HG02870 (cell line): ENCODE measurements at regions not wholly inside any gene's neighbourhood (a gene's known extent, or its start where the extent isn't known, plus 50 kb on each side); places are given as distances from the start of the nearest gene placed in this dataset.

Experiments used
- ATAC-seq: cut with Tn5 transposase; IDR thresholded peaks from one replicate; pipeline ENCODE4 v1.9.1; 2021; ENCODE audit warnings: mild to moderate bottlenecking, moderate library complexity; ENCODE audit not compliant: unreplicated experiment

DNA sequence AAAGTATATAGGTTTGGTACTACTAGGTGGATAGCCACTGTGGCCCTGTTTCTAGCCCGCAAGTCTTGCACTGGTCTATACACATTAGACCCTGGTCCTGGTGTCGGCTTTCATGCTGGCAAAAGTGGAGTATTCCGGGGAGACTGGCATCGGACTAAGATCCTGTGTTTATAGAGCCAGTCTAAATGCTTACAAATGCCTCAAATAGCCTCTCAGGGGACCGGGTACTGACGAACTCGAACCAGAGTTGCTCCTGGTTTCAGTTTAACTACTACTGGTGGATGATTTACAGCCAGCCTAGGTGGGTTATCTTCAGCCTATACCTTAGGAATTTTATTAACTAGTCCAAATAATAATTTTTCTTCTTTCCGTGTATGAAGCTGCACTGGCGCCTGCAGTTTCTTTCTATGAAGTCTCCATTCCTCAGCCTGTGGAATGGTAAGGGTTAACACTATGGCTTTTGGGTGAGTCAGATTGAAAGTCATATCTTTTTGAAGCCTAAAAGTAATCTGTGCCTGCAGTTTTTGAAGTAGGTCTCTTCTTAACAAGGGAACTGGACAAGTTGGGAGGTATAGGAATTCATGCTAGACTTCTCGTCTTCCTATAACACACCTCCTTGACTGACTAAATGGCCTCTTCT lies 51.3 kb downstream of the OR10H4 start:
- ATAC-seq = no peak

DNA sequence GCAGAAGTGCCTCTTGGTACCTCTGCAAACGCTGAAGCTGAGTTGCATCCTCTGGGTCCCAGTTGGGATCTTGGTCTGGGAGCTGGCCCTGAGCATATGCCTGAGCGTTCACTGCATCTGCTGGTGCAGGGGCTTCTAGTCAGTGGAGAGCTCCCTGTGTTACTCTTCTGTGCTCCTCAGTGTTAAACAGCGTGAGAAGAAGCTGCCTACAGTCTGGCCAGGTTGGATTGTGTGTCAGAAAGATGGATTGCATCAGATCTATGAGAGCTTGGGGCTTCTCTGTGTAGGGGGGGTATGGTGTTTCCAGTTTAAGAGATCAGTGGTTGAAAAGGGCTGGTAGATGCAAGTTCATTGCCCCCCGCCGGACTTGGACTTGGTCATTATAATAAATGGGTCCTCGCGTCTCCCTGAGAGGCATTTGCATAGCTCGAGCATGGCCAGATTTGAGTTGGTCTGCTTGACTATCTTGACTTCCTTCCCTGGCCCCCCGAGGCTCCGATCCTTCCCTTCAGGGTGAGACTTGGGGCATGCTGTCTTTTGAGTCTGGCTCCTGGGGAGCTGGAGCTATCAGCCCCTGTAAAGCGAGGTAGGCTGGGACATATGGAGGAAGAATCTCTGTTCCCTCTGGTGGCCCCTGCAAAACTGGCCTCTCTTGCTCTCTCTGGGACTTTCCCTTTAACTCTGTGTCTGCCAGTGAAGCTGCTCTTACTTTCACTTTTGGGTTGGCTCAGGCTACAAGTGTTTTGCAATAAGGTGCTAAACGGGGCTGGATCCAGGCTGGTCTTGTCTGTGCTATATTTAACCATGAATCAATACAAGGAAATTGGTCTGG lies 52.9 kb downstream of the OR10H4 start:
- ATAC-seq = peak; percentile 53

DNA sequence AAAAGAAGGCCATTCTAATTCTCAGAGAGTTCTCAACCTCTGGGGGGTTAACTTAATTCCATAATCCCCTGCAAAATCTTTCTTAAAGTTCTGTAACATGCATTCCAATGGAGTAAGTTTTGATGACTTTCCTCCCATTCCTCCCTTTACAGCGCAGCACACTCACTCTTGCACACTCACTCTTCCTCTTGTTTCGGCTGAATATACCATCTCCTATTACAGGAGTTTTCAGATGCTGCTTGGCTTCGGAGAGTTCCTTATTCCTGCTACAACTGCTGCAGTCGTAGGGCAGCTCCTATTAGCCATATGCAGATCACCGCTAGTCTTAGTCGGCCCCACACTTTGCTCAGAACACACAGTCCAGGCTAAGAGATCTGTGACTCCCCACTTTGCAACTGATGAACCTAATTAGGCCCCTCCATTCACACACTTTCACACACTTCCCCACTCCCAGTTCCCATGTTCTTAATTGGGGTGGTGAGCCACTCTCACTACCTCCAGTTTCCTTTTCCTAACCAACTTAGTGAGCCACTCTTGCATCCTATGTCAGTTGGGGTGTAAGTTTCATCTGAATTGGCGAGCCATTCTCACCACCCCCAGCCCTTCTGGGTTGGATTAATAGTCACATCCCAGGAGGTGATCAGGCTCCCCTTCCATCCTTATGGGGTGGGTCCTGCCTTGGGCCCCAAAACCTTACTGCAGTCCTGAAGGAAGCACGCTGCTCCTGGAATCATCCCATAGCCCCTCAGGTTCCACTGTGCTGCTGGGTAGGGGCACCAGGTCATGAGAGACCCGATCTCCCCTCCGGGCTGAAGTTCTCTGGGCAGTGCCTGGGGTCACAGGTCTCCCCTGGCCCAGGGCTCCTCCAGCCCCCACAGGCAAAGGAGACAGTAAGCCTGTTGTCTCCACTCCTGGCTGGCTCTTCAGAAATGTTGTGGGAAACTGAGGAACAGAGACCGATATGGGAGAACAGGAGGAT lies 53.9 kb downstream of the OR10H4 start:
- no peak for ATAC-seq

DNA sequence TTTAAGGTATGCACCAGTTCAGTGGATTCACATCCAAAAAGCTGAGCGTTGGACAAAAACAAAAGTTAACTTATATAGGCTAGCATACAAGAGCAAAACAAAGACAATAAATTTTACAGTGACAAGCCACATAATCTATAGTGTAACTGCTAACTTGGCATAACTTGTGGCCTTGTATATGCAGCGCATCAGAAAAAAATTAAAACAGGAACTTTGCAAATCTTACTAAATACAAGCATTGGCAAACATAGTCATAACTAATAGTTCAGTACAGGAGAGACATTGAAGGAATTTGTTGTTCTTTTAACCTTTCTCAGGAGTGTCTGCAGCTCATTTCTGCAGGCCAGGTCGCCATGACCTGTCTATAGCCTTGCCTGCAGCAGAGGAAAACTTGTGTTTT lies 54.6 kb downstream of the OR10H4 start:
- no peak for ATAC-seq

DNA sequence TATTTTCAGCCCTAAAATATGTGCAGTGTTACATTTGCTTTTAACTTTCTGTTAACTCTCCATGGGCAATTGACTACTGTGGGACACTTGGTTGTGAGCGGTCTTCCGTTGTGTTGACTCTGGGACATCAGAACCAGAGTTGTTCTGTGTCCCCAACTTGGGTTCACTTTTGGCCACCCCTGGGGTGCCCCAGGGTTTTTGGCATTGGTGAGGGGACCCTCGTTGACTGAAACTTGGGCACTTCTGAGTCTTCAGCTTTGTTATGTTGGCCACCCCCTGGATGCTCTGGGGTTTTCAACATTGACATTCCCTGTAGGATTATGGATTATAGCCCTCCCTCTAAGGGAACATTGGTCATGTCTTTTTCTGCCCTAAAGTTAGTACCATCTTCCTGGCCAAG lies 57.1 kb downstream of the OR10H4 start:
- ATAC-seq = no peak

DNA sequence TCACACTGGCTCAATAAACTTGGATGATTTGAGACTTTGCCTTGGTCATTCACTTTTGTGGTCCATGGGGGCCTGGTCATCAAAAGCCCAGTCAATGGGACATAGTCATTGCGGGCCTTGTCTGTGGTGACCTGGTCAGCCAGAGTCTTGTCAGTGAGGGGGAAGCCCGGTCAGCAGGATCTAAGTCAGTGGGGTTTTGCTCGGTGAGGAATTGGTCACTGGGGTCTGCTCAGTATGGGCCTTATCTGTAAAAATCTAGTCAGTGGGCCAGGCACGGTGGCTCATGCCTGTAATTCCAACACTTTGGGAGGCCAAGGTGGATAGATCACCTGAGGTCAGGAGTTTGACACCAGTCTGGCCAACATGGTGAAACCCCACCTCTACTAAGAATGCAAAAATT lies 63.7 kb upstream of the TPM4 start:
- ATAC-seq = no peak

DNA sequence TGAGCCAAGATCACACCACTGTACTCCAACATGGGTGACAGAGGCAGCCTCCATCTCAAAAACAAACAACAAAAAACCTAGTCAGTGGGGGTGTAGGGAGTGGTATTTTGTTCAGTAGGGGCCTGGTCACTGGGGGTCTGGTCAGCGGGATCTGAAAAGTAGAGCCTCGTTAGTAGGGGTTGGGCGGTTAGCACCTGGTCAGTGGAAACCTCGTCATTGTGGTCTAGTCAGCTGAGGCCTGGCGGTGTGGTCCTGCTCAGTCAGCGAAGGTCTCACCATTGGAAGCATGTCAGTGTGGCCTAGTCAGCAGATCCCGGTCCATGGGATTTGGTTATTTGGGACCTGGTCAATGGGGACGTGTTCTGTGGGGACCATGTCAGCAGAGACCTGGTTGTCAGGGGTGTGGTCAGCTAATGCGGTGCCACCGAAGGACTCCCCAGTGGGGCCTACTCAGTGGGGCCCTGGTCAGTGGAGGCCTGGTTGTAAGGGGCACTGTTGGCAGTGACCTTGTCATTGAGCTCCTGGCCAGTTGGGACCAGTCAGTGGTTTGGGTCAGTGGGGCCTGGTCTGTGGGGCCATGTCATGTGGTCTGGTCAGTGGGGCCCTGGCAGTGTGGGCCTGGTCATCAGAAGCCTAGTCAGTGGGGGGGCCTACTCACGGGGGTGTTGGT lies 63.0 kb upstream of the TPM4 start:
- no peak for ATAC-seq

DNA sequence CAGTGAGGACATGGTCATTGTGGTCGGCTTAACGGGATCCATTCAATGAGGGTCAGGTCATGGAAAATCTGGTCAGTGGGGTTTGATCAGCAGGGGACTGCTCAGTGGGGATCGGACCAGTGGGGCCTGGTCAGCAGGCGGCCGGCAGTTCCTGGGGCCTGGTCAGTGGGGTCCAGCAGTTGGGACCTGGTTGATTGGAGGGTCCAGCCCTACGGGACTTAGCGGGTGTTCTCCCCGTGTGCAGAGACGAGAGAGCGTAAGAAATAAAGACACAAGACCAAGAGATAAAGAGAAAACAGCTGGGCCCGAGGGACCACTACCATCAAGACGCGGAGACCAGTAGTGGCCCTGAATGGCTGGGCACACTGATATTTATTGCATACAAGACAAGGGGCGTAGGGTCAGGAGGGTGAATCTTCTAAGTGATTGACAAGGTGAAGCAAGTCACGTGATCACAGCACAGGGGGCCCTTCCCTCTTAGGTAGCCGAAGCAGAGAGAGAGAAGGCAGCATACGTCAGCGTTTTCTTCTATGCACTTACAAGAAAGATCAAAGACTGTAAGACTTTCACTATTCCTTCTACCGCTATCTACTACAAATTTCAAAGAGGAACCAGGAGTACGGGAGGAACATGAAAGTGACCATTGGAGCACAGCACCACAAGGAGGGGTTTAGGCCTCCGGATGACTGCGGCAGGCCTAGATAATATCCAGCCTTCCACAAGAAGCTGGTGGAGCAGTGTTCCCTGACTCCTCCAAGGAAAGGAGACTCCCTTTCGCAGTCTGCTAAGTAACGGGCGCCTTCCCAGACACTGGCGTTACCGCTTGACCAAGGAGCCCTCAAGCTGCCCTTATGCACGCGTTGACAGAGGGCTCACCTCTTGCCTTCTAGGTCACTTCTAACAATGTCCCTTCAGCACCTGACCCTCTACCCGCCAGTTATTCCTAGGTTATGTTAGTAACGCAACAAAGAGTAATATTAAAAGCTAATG lies 62.1 kb upstream of the TPM4 start:
- no peak for ATAC-seq

DNA sequence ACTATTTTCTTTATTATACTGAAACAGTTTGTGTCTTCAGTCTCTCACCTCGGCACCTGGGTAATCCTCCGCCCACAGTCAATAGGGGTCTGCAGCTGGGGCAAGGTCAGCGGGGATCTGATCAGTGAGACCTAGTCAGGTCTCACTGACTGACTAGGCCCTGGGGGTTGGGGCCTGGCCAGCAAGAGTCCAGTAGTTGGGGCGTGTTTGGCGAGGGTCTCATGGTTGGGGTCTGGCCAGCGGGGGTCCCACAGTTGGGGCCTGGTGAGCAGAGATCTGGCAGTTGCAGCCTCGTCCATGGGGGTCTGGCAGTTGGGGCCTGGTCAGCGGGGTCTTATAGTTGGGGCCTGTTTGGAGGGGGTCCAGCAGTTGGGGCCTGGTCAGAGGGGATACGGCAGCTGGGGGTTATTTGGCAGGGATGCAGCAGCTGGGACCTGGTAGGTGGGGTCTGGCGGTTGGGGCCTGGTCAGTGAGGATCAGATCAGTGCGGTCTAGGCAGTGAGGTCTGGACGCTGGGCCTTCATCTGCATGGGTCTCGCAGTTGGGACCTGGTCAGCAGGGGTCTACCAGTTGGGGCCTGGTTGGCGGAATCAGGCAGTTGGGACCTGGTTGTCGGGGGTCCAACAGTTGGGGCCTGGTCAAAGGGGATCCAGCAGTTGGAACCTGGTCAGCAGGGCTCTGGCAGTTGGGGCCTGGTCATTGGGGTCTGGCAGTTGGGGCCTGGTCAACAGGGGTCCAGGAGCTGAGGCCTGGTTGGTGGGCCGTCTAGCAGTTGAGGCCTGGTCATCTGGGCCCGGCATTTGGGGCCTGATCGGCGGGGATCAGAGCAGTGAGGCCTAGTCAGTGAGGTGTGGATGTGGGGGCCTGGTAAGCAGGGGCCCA lies 61.1 kb upstream of the TPM4 start:
- no peak for ATAC-seq

DNA sequence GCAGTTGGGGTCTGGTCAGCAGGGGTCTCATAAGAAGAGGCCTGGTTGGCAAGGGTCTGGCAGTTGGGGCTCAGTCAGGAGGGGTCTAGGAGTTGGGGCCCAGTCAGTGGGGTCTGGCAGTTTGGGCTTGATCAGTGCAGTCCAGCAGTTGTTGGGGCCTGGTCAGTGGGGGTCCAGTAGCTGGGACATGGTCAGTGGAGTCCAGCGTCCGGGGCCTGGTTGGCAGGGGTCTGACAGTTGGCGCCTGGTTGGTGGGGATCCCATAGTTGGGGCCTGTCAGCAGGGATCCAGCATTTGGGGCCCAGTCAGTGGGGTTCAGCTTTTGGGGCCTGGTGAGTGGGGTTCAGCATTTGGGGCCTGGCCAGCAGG lies 60.5 kb upstream of the TPM4 start:
- no peak for ATAC-seq

DNA sequence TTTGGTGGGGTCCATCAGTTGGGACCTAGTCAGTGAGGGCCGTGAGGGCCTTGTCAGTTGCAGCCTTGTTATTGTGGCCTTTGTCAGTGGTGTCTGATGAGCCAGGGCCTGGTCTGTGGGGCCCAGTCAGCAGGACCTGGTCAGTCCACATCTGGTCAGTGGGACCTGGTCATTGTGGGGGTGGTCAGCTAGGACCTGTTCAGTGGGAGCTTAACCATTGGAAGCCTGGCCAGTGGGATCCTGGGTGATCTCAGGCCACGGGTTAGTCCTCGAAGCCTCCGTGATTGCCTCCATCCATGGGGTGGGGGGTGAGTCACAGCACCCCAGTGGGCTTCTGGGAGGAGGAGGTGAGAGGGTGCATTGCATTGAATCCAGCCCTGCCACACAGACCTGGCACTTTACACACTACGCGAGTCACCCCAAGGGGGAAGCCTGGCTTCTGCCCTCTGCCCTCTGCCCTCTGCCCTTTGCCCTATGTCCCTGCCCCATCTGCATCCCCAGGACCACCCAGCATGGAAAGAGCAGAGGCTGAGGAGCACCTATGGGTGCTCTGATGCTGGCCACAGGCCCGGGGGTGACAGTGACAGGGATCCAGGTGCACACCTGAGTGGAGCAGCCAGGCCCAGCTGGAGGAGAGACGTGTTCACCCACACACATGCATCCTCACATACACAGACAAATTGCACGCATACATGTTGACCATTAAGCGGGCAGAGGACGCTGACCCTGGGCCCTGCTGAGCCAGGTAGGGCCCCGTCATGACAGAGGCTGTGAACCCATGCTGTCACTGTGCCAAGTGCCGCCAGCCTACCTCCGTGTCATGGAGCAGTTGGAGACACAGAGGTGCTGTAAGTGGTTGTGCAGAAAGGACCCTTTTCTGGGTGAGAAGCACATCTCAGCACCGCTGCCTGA lies 59.8 kb upstream of the TPM4 start:
- ATAC-seq = no peak

DNA sequence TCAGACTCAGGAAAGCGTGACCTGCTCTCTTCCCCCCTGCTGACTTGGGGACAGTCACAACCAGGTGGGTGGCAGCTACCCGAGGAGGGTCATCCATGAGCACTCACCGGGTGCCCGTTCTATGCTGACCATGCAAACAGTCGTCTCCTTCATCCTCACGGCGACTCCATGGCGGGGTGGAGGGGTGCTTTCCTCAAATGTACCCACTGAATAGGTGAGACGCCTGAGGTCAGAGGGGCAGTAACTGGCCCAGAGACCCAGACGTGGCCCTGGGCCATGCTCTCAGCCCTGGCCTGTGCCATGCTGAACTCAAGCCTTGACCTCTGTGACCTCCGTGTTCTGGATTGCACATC lies 59.2 kb upstream of the TPM4 start:
- no peak for ATAC-seq

DNA sequence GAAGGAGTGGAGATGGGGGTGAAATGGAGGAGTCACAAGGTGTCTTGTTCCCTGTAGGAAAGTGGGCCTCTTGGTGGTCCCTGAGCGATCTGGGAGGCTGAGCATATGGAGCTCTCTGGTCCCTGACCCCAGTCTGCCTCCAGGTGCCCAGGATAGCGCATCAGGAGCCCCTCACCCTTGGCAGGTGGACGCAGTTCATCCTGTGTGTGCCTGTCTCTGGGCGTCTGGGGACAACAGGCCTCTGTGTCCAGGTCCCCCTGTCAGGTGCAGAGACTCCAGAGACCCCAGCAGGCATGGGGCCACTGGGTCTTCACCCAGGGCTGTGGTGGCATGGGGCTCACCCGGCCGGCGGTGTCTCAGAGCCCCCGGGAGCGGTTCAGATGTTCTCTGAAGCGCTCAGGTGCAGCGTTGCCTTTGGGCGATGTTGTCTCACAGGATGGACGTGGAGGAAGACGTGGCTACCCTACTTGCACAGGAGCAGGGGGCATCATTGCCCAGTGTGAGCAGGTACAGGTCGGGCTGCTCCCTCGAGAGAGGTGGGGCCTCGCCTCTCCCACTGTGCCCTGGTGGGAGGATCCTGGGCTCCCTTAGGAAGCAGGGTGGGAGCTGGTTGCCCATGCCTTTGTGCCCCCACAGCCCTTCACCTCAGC lies 58.1 kb upstream of the TPM4 start:
- no peak for ATAC-seq

DNA sequence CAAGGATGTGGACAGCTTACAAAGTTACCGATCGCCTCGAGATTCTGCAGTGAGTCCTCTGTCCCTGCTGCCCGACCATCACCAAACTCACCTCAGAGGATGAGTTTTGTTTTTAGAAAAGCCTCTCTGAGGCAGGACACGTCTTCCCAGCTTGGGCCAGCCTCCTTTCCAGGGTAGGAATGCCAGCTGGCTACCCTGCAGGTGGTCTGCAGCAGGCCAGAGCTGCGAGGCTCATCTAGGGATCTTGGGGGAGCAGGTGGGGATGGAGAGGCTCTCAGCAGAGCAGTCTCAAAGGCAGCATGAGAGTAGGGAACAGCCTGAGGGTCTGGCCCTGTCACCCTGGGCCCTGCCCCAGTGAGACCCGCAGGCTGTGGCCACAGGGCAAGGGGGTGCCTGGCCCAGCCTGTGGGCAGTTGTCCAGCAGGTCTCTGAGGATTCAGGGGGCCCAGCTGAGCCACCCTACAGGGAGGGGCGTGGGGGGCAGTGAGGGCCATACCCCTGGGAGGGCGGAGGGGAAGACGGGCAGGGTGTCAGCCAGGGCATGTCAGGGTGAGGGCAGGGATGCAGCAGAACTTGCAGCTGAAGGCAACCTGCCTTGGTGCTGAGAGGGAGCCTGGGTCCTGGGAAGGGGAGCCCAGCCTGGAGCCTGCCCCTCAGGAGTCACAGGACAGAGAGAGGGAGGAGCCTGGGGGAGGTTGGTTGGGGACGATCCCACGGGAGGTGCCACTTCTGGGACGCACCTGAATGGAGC lies 57.3 kb upstream of the TPM4 start:
- no peak for ATAC-seq

DNA sequence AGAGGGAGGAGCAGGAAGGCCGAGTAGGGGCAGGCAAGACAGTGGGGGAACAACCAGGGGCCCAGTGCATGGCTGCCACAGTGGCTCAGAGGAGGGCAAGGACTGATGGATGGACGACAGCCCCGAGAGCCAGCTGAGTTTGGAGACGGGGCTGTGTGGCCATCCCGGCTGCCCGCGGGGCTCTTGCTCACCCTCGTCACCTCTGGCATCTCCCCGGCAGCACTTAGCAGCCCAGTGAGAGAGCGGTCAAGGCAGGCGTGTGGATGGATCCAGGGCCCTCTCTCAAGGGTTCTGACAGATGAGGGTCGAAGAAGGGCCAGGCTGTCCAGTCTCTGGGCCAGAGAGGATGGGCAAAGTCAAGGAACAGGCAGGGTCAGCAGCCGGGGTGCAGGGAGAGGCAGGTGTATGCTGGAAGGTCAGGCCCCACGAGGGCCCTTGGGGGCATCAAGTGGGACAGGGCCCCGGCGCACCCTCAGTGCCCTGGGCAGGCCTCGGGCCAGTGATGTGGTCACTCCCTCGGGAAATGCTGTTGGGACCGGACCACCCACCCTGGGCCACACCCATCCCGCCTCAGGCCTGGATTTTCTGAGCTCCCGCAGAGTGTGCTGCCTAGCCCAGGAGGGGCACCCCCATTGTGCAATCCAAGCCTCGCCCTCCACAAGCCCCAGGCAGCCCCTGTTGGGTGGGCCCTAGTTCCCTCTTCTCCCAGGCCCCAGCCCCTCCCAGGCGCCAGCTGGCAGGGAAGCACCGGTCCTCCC lies 56.4 kb upstream of the TPM4 start:
- no peak for ATAC-seq

DNA sequence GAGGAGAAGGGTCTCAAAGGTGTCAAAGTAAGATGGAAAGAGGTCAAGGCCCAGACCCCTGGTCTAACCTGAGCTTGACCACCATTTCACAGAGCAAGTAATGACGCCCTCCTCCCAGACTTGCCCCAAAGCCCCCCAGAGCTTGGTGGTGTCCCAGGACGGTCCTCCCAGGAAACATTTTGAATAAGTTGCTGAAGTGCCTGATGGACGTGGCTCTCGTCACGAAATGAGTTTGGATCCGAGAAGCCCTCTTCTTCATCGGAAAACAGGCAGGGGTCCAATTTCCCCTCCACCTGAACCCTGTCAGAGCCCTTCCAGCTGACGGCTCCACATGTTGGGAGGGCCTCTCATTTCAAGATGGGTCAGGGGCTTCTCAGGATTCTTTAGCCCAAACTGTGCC lies 54.5 kb upstream of the TPM4 start:
- no peak for ATAC-seq
